Vagina (tissue), 2 donors: ENCODE measurements at regions not wholly inside any gene's neighbourhood (a gene's known extent, or its start where the extent isn't known, plus 50 kb on each side); places are given as distances from the start of the nearest gene placed in this dataset.

Experiments
- DNase-seq, 2 donors: peaks; one replicate each; pipeline ENCODE4 v3.0.0-alpha.2; 2017; ENCODE audit errors: extremely low spot score in 2 of 2
- H3K27ac ChIP-seq: fragments of 200-600 bp; sonication (generic); one replicate; pipeline ENCODE4 v1.5.1; 2019
- H3K27me3 ChIP-seq: fragments of 200-600 bp; sonication (generic); one replicate; pipeline ENCODE4 v1.5.1; 2019
- H3K36me3 ChIP-seq, 2 donors: fragments of 200-600 bp; sonication (generic); one replicate each; pipeline ENCODE4 v1.5.1; 2017 to 2019
- H3K4me1 ChIP-seq: fragments of 200-600 bp; sonication (generic); one replicate; pipeline ENCODE4 v1.5.1; 2019
- H3K4me3 ChIP-seq, 2 donors: fragments of 200-600 bp; sonication (generic); 1 replicate in 1 of 2; 2 replicates in 1 of 2; pipeline ENCODE4 v1.5.1; 2016 to 2019
- H3K9me3 ChIP-seq: fragments of 200-600 bp; sonication (generic); one replicate; pipeline ENCODE4 v1.5.1; 2019
- POLR2A ChIP-seq, 2 donors: fragments of 450-650 bp; IDR thresholded peaks; one replicate each; pipeline ENCODE4 v1.6.1; 2017; ENCODE audit warnings: antibody characterized with exemption in 2 of 2, mild to moderate bottlenecking in 2 of 2, moderate library complexity in 2 of 2
- POLR2AphosphoS5 ChIP-seq, 2 donors: sonication (generic); formaldehyde crosslinking; IDR thresholded peaks; one replicate each; pipeline ENCODE4 v1.9.0; 2017; ENCODE audit warnings: antibody characterized with exemption in 2 of 2, mild to moderate bottlenecking in 2 of 2, low read depth in 1 of 2; ENCODE audit not compliant: insufficient read depth in 1 of 2
- intact Hi-C: fragments of 100-400 bp; cut with DNase I; formaldehyde crosslinking; loops from one replicate; pipeline ENCODE4 v1.15.1; 2023
- TF ChIP-seq, protein P1 (sequence below), 3 experiments: fragments of 450-650 bp in 2 of 3; fragments of 200-600 bp in 1 of 3; sonication (generic) in 1 of 3; IDR thresholded peaks; one replicate each; pipeline ENCODE4 v1.5.1; 2017 to 2019; ENCODE audit warnings: antibody characterized with exemption in 3 of 3, mild to moderate bottlenecking in 2 of 3, moderate library complexity in 2 of 3

DNA sequence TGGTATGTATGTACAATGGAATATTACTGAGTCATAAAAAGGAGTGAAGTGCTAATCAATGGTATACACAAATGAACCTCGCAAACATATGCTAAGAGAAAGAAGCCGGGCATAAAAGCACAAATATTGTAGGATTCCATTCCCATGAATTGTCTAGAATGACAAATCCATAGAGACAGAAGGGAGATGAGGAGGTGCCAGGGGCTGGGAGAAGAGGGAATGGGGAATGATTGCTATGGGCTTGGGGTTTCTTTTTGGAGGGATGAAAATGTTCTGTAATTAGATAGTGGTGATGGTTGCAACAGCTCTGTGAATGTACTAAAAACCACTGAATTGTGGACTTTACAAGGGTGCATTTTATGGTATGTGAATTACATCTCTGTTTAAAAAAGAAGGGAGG lies 73.5 kb downstream of the GLI2 start:
- intact Hi-C loops: no loop called here
- no peak for DNase-seq
- Histone ChIP-seq H3K36me3 (no peaks in the 10 kb centered on the region), H3K4me3 (no peak overlapping the region), H3K27me3 (no peaks in the 10 kb centered on the region), H3K27ac (no peak overlapping the region), H3K4me1 (no peaks in the 10 kb centered on the region), H3K9me3 (no peaks in the 10 kb centered on the region)
- TF ChIP-seq POLR2AphosphoS5 (IDR thresholded peaks at IDR 0.05; ENCODE audit: insufficient read depth in 1 of 2, low read depth in 1 of 2) (no peak), POLR2A (IDR thresholded peaks at IDR 0.05) (no peak)
- TF ChIP-seq, protein P1, sequence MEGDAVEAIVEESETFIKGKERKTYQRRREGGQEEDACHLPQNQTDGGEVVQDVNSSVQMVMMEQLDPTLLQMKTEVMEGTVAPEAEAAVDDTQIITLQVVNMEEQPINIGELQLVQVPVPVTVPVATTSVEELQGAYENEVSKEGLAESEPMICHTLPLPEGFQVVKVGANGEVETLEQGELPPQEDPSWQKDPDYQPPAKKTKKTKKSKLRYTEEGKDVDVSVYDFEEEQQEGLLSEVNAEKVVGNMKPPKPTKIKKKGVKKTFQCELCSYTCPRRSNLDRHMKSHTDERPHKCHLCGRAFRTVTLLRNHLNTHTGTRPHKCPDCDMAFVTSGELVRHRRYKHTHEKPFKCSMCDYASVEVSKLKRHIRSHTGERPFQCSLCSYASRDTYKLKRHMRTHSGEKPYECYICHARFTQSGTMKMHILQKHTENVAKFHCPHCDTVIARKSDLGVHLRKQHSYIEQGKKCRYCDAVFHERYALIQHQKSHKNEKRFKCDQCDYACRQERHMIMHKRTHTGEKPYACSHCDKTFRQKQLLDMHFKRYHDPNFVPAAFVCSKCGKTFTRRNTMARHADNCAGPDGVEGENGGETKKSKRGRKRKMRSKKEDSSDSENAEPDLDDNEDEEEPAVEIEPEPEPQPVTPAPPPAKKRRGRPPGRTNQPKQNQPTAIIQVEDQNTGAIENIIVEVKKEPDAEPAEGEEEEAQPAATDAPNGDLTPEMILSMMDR (IDR thresholded peaks at IDR 0.05): no peak

DNA sequence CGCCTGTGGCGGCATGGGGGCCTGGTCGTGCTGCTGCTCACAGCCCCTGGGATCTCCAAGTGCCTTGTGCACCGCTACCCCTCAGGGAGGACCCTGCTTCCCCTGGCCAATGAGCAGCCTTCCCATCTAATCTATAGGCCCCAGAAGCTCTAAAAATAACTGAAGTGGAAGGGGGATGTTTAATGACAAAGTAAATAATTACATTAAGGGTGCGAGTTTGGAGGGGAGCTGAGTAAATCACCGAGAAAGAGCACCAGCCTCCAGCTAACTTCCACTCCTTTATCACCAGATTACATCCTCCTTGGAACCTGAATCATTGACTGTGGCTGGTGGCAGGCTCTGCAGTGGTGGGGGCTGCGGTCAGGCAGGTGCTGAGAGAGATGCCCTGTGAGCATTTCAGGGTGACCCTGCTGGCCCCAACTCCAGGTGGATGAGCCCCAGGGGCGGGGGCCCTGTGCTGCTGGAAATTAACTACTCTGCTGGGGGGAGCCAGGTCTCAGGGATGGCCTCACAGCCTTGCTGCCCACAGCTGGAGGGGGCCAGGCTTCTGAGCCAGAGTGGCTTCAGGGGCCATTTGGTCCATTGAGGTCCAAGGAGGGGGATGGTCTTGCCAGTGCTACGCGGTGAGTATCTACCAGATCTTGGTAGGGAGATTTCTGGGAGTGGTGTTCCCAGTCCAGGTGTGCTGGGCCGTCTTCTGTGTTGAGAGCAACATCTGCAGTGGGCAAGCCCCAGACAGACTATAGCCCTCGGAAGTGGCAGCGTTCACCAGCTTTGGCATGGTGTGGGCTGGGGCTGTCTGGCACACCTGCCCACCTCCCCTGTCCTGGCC lies 74.2 kb downstream of the GLI2 start:
- Histone ChIP-seq H3K36me3 (no peaks in the 10 kb centered on the region), H3K9me3 (no peaks in the 10 kb centered on the region), H3K4me3 (no peak overlapping the region), H3K27ac (no peak overlapping the region), H3K27me3 (no peaks in the 10 kb centered on the region), H3K4me1 (no peaks in the 10 kb centered on the region)
- intact Hi-C loops: no loop called here
- TF ChIP-seq, protein P1 (IDR thresholded peaks at IDR 0.05): no peak
- TF ChIP-seq POLR2A (IDR thresholded peaks at IDR 0.05): no peak
- TF ChIP-seq POLR2AphosphoS5 (IDR thresholded peaks at IDR 0.05; ENCODE audit: insufficient read depth in 1 of 2, low read depth in 1 of 2): no peak
- no peak for DNase-seq

DNA sequence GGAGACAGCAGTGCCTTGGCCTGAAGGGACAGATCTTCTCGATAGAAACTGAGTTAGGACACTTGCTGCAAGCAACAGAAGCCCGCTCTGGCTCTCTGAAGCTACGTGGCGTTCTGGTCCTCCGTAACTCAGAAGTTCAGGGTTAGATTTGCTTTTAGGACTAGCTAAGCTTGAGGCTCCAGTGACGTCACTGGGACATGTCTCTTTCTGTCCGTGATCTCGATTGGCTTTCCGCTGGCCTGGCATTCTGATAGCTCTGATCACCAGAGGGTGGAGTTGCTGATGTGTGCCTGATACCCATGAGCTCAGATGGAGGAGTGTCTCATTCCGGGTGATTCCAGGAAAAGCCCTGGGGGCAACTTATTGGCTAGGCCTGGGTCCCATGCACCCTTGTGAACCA lies 75.0 kb downstream of the GLI2 start:
- no peak for DNase-seq
- Histone ChIP-seq H3K4me3 (no peak overlapping the region), H3K27me3 (no peaks in the 10 kb centered on the region), H3K9me3 (no peaks in the 10 kb centered on the region), H3K27ac (no peak overlapping the region), H3K36me3 (no peaks in the 10 kb centered on the region), H3K4me1 (no peaks in the 10 kb centered on the region)
- intact Hi-C loops: no loop called here
- no peak for TF ChIP-seq POLR2A (IDR thresholded peaks at IDR 0.05)
- TF ChIP-seq POLR2AphosphoS5 (IDR thresholded peaks at IDR 0.05; ENCODE audit: insufficient read depth in 1 of 2, low read depth in 1 of 2): no peak
- TF ChIP-seq, protein P1 (IDR thresholded peaks at IDR 0.05): no peak

DNA sequence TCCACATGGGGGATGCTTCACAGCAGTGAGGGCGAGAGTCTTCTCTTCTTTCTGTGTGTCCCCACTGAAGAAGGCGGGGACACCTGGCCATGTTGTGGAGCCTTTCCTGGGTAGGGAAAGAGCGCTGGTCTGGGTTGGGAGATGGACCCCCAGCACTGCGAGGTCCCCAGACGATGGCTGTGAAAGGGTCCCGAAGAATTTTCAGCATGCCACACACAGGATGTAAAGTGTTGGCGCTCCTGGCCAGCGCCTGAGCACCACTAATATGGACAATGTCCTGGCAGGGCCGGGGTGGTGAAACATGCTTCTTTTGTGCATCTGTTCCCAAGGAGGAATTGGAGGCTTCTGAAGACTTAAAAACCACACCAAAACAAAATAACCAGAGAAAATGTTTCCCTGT lies 77.2 kb downstream of the GLI2 start:
- Histone ChIP-seq H3K4me3 (no peak overlapping the region), H3K9me3 (no peaks in the 10 kb centered on the region), H3K36me3 (no peaks in the 10 kb centered on the region), H3K27me3 (no peaks in the 10 kb centered on the region), H3K4me1 (peaks cover under 1% of the 10 kb centered on the region), H3K27ac (no peak overlapping the region)
- DNase-seq: no peak
- no peak for TF ChIP-seq POLR2AphosphoS5 (IDR thresholded peaks at IDR 0.05; ENCODE audit: insufficient read depth in 1 of 2, low read depth in 1 of 2)
- TF ChIP-seq, protein P1 (IDR thresholded peaks at IDR 0.05): no peak
- TF ChIP-seq POLR2A (IDR thresholded peaks at IDR 0.05): no peak
- intact Hi-C loops: no loop called here

DNA sequence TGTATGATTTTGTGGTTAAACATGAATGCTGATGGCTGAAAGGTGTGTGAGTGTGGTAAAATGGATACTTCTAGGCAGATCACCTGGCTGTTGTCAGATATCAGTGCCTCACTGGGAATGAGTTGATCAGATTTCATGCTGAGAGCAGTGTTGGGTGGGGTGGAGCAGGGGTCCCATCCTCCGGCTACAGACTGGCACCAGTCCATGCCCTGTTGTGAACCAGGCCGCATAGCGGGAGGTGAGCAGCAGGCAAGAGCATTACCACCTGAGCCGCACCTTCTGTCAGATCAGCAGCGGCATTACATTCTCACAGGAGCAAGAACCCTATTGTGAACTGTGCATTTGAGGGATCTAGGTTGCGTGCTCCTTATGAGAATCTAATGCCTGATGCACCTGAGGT lies 78.7 kb downstream of the GLI2 start:
- Histone ChIP-seq H3K9me3 (no peaks in the 10 kb centered on the region), H3K4me1 (peaks cover 11% of the 10 kb centered on the region), H3K27me3 (no peaks in the 10 kb centered on the region), H3K4me3 (no peak overlapping the region), H3K36me3 (no peaks in the 10 kb centered on the region), H3K27ac (no peak overlapping the region)
- intact Hi-C loops: no loop called here
- no peak for DNase-seq
- no peak for TF ChIP-seq POLR2AphosphoS5 (IDR thresholded peaks at IDR 0.05; ENCODE audit: insufficient read depth in 1 of 2, low read depth in 1 of 2)
- TF ChIP-seq POLR2A (IDR thresholded peaks at IDR 0.05): no peak
- TF ChIP-seq, protein P1 (IDR thresholded peaks at IDR 0.05): no peak
